ENCODE measurements at regions not wholly inside any gene's neighbourhood (a gene's known extent, or its start where the extent isn't known, plus 50 kb on each side); places are given as distances from the start of the nearest gene placed in this dataset.

DNA sequence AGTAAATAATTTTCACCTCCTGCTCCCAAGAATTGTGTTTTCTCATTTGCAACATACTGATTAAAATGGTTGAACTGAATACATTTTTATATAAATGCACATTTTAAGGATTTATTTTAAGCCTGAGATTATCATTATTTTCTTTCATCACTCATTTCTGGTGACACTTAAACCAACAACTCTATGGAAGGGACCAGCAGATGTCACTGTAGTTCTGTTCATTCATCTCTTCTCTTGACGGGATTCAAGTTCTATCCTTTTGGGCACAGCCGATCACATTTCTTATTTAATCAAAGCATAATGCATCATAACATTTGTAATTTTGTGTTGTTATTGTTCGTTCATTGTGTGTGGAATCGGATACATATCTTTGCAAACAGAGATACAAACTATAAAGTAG is 417.9 kb downstream of the HRH4 start:
- no peak for DNase-seq (ENCODE audit: low read depth, low spot score)
- H3K4me3 ChIP-seq, result no peak overlapping the region
- no peaks in the 10 kb centered on the region for H3K36me3 ChIP-seq (ENCODE audit: insufficient read depth, low read length)
- no peak overlapping the region for H3K27ac ChIP-seq
- no peaks in the 10 kb centered on the region for H3K9me3 ChIP-seq (ENCODE audit: low read depth, low read length)
- TF ChIP-seq EZH2 (IDR thresholded peaks at IDR 0.05) (no peak), FOXP2 (optimal IDR thresholded peaks at IDR 0.05; ENCODE audit: control extremely low read depth, extremely low read length, insufficient read depth) (no peak), POLR2AphosphoS5 (IDR thresholded peaks at IDR 0.05; ENCODE audit: borderline replicate concordance, low read depth, low read length) (no peak)
- no peak overlapping the region for H3K9ac ChIP-seq (ENCODE audit: insufficient read length)

- Histone ChIP-seq H3K4me3 (no peak overlapping the region), H3K27ac (no peak overlapping the region), H3K36me3 (ENCODE audit: insufficient read depth, low read length) (no peaks in the 10 kb centered on the region), H3K9me3 (ENCODE audit: low read depth, low read length) (no peaks in the 10 kb centered on the region), H3K9ac (ENCODE audit: insufficient read length) (no peak overlapping the region)
- TF ChIP-seq POLR2AphosphoS5 (IDR thresholded peaks at IDR 0.05; ENCODE audit: borderline replicate concordance, low read depth, low read length) (no peak), EZH2 (IDR thresholded peaks at IDR 0.05) (no peak), FOXP2 (optimal IDR thresholded peaks at IDR 0.05; ENCODE audit: control extremely low read depth, extremely low read length, insufficient read depth) (no peak)
- DNase-seq (ENCODE audit: low read depth, low spot score), result no peak
Measured at GRCh38 chr18:24885276-24885675, 424.8 kb downstream of the HRH4 start.

- no peaks in the 10 kb centered on the region for H3K36me3 ChIP-seq (ENCODE audit: insufficient read depth, low read length)
- no peaks in the 10 kb centered on the region for H3K9me3 ChIP-seq (ENCODE audit: low read depth, low read length)
- no peak overlapping the region for H3K4me3 ChIP-seq
- no peak overlapping the region for H3K27ac ChIP-seq
- DNase-seq (ENCODE audit: low read depth, low spot score), result no peak
- no peak overlapping the region for H3K9ac ChIP-seq (ENCODE audit: insufficient read length)
- TF ChIP-seq POLR2AphosphoS5 (IDR thresholded peaks at IDR 0.05; ENCODE audit: borderline replicate concordance, low read depth, low read length) (no peak), EZH2 (IDR thresholded peaks at IDR 0.05) (no peak), FOXP2 (optimal IDR thresholded peaks at IDR 0.05; ENCODE audit: control extremely low read depth, extremely low read length, insufficient read depth) (no peak)
Measured at GRCh38 chr18:24894880-24895279, 434.4 kb downstream of the HRH4 start.

- DNase-seq (ENCODE audit: low read depth, low spot score), result no peak
- H3K4me3 ChIP-seq, result no peak overlapping the region
- no peak overlapping the region for H3K27ac ChIP-seq
- no peaks in the 10 kb centered on the region for H3K9me3 ChIP-seq (ENCODE audit: low read depth, low read length)
- no peaks in the 10 kb centered on the region for H3K36me3 ChIP-seq (ENCODE audit: insufficient read depth, low read length)
- H3K9ac ChIP-seq (ENCODE audit: insufficient read length), result no peak overlapping the region
- TF ChIP-seq FOXP2 (optimal IDR thresholded peaks at IDR 0.05; ENCODE audit: control extremely low read depth, extremely low read length, insufficient read depth) (no peak), POLR2AphosphoS5 (IDR thresholded peaks at IDR 0.05; ENCODE audit: borderline replicate concordance, low read depth, low read length) (no peak), EZH2 (IDR thresholded peaks at IDR 0.05) (no peak)
Measured at GRCh38 chr18:24897461-24897860, 437.0 kb downstream of the HRH4 start.

- no peak overlapping the region for H3K4me3 ChIP-seq
- H3K36me3 ChIP-seq (ENCODE audit: insufficient read depth, low read length), result no peaks in the 10 kb centered on the region
- no peaks in the 10 kb centered on the region for H3K9me3 ChIP-seq (ENCODE audit: low read depth, low read length)
- no peak overlapping the region for H3K9ac ChIP-seq (ENCODE audit: insufficient read length)
- TF ChIP-seq POLR2AphosphoS5 (IDR thresholded peaks at IDR 0.05; ENCODE audit: borderline replicate concordance, low read depth, low read length), result no peak
- no peak for TF ChIP-seq EZH2 (IDR thresholded peaks at IDR 0.05)
- TF ChIP-seq FOXP2 (optimal IDR thresholded peaks at IDR 0.05; ENCODE audit: control extremely low read depth, extremely low read length, insufficient read depth), result no peak
- no peak overlapping the region for H3K27ac ChIP-seq
- no peak for DNase-seq (ENCODE audit: low read depth, low spot score)
Measured at GRCh38 chr18:24910221-24910620, 441.7 kb downstream of the ZNF521 start.

DNA sequence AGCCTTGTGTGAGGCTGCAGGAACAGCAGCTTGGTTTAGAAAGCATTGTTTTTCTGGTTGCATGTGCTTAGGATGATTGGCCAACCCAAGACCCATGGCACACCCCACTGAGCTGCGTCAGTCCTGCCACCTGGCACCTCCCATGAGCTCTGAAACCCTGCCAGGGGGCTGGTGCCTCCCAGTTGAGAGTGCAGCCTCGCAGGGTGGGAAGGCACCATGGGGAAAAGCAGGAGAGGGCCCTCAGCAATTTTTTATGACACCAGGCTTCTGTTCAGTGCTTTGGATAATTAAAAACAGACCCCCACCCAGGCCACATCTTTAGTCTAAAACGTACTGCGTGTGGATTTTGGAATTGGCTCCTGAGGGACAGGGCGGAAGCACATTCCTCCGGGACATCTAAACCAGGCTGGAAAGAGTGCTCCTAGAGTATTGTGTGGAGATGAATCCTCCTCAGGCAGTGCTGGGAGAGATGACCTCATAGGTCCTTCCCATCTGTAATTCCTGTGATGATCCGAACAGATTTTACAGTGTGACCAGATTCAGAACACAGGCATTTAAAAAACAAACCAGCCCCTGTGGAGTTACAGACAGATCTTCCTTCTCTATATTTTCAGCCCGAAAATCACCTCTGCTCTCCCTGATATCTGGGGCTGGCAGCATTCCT is 438.3 kb downstream of the ZNF521 start:
- no peak overlapping the region for H3K9ac ChIP-seq (ENCODE audit: insufficient read length)
- DNase-seq (ENCODE audit: low read depth, low spot score), result no peak

DNA sequence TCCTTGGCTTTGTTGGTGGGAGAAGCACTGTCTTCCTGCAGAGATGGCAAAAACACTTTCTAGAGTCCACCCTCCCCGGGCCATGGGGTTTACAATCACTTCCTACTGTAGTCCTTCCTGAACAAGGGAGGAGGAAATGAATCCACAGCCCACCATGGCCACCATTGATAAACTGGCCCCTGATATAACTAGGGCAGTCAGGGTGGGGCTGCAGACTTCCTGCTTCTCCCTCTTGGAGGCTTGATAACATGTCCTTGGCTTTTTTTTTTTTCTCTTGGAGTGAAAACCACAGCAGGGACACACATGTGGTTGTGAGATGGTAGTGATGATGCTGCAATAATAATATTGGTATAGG is 437.8 kb downstream of the ZNF521 start:
- H3K36me3 ChIP-seq (ENCODE audit: insufficient read depth, low read length), result no peaks in the 10 kb centered on the region
- no peak overlapping the region for H3K4me3 ChIP-seq
- TF ChIP-seq FOXP2 (optimal IDR thresholded peaks at IDR 0.05; ENCODE audit: control extremely low read depth, extremely low read length, insufficient read depth) (no peak), EZH2 (IDR thresholded peaks at IDR 0.05) (no peak), POLR2AphosphoS5 (IDR thresholded peaks at IDR 0.05; ENCODE audit: borderline replicate concordance, low read depth, low read length) (no peak)
- no peaks in the 10 kb centered on the region for H3K9me3 ChIP-seq (ENCODE audit: low read depth, low read length)
- DNase-seq (ENCODE audit: low read depth, low spot score), result no peak
- no peak overlapping the region for H3K27ac ChIP-seq
- H3K9ac ChIP-seq (ENCODE audit: insufficient read length), result no peak overlapping the region

More for the DNA sequence above, 438.3 kb downstream of the ZNF521 start:
- Histone ChIP-seq H3K36me3 (ENCODE audit: insufficient read depth, low read length) (no peaks in the 10 kb centered on the region), H3K4me3 (peak overlapping the region; percentile 17; the same call in 1 of the 2 replicates), H3K9me3 (ENCODE audit: low read depth, low read length) (no peaks in the 10 kb centered on the region), H3K27ac (no peak overlapping the region)
- TF ChIP-seq POLR2AphosphoS5 (IDR thresholded peaks at IDR 0.05; ENCODE audit: borderline replicate concordance, low read depth, low read length) (no peak), EZH2 (IDR thresholded peaks at IDR 0.05) (no peak), FOXP2 (optimal IDR thresholded peaks at IDR 0.05; ENCODE audit: control extremely low read depth, extremely low read length, insufficient read depth) (no peak)

DNA sequence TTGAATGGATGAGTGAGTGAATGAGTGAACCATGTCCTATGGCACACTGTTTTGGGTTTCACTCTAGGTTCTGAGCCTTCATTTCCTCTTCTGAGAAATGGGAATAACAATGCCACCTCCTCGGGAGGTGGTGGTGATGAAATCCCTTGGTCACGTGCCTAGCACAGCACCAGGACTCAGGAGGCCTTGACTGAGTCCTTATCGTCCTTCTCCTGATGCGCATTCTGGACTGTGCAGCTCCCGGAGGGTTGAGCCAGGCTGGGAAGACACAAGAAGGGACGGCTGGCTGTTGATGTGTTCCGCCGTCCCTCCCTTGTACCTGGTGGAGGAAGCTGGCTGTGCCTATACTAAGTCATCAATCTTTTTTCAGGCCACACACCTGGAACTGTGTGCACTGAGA is 437.3 kb downstream of the ZNF521 start:
- H3K9me3 ChIP-seq (ENCODE audit: low read depth, low read length), result no peaks in the 10 kb centered on the region
- TF ChIP-seq EZH2 (IDR thresholded peaks at IDR 0.05) (no peak), FOXP2 (optimal IDR thresholded peaks at IDR 0.05; ENCODE audit: control extremely low read depth, extremely low read length, insufficient read depth) (no peak), POLR2AphosphoS5 (IDR thresholded peaks at IDR 0.05; ENCODE audit: borderline replicate concordance, low read depth, low read length) (no peak)
- H3K27ac ChIP-seq, result no peak overlapping the region
- H3K36me3 ChIP-seq (ENCODE audit: insufficient read depth, low read length), result no peaks in the 10 kb centered on the region
- no peak overlapping the region for H3K4me3 ChIP-seq
- H3K9ac ChIP-seq (ENCODE audit: insufficient read length), result no peak overlapping the region
- DNase-seq (ENCODE audit: low read depth, low spot score), result no peak

DNA sequence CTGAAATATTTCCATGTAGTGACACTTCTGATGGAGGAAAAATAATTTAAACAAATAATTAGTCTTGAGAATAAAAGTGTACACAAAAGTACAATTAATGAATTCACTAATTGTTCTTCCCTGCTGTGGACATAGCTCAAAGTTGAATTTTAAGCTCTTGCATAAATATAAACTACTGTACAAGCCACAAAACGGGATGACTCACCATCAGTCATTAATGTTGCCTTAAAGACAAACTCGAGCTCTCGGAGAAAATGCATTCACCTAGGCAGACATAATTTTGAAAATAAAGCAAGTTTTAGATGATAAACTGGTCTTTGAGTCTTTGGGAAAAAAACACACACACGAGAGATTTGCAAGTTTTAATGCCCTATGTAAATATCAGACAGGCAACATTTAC is 436.4 kb downstream of the ZNF521 start:
- Histone ChIP-seq H3K9ac (ENCODE audit: insufficient read length) (no peak overlapping the region), H3K27ac (no peak overlapping the region), H3K4me3 (no peak overlapping the region), H3K36me3 (ENCODE audit: insufficient read depth, low read length) (no peaks in the 10 kb centered on the region), H3K9me3 (ENCODE audit: low read depth, low read length) (no peaks in the 10 kb centered on the region)
- no peak for TF ChIP-seq FOXP2 (optimal IDR thresholded peaks at IDR 0.05; ENCODE audit: control extremely low read depth, extremely low read length, insufficient read depth)
- no peak for TF ChIP-seq POLR2AphosphoS5 (IDR thresholded peaks at IDR 0.05; ENCODE audit: borderline replicate concordance, low read depth, low read length)
- TF ChIP-seq EZH2 (IDR thresholded peaks at IDR 0.05), result no peak
- DNase-seq (ENCODE audit: low read depth, low spot score), result no peak
